ENCODE measurements at regions not wholly inside any gene's neighbourhood (a gene's known extent, or its start where the extent isn't known, plus 50 kb on each side); places are given as distances from the start of the nearest gene placed in this dataset.
A peak's percentile ranks its signal among the peaks of the same experiment; 100 is the strongest.
"Not testable (repeated sequence)": the region's sequence is repeated elsewhere in the genome, so short reads cannot be mapped to it uniquely, and the experiment has no call there.

GRCh38 chr7:51471210-51471980, 154.8 kb upstream of the COBL start:
- peak; percentile 16 for DNase-seq

- DNase-seq = no peak
Measured at GRCh38 chr7:51467384-51468017, 150.9 kb upstream of the COBL start.

GRCh38 chr7:51459809-51460208, 143.2 kb upstream of the COBL start:
- DNase-seq = no peak

- no peak for DNase-seq
Measured at GRCh38 chr7:51458693-51459092, 142.1 kb upstream of the COBL start.

- no peak for DNase-seq
Measured at GRCh38 chr7:51457079-51457478, 140.5 kb upstream of the COBL start.

- DNase-seq = no peak
Measured at GRCh38 chr7:51456431-51457060, 139.9 kb upstream of the COBL start.

GRCh38 chr7:51455948-51456347, 139.3 kb upstream of the COBL start:
- DNase-seq = no peak

GRCh38 chr7:51455513-51455912, 138.9 kb upstream of the COBL start:
- no peak for DNase-seq

- DNase-seq = no peak
Measured at GRCh38 chr7:51455086-51455485, 138.5 kb upstream of the COBL start.

- no peak for DNase-seq
Measured at GRCh38 chr7:51452694-51453093, 136.1 kb upstream of the COBL start.

- DNase-seq = no peak
Measured at GRCh38 chr7:51451751-51452476, 135.3 kb upstream of the COBL start.

- no peak for DNase-seq
Measured at GRCh38 chr7:51450541-51450940, 133.9 kb upstream of the COBL start.

- DNase-seq = no peak
Measured at GRCh38 chr7:51446785-51447184, 130.2 kb upstream of the COBL start.

- no peak for DNase-seq
Measured at GRCh38 chr7:51446356-51446755, 129.7 kb upstream of the COBL start.

GRCh38 chr7:51444936-51445335, 128.3 kb upstream of the COBL start:
- DNase-seq = no peak

- peak; percentile 71 for DNase-seq
Measured at GRCh38 chr7:51430480-51431086, 114.0 kb upstream of the COBL start.

GRCh38 chr7:51428217-51428887, 111.7 kb upstream of the COBL start:
- no peak for DNase-seq

GRCh38 chr7:51426163-51426562, 109.6 kb upstream of the COBL start:
- no peak for DNase-seq

- DNase-seq = not testable (repeated sequence)
Measured at GRCh38 chr7:51409934-51410333, 93.3 kb upstream of the COBL start.

- not testable (repeated sequence) for DNase-seq
Measured at GRCh38 chr7:51397608-51398007, 81.0 kb upstream of the COBL start.

GRCh38 chr7:51393003-51393402, 76.4 kb upstream of the COBL start:
- not testable (repeated sequence) for DNase-seq

GRCh38 chr7:51389952-51390351, 73.3 kb upstream of the COBL start:
- not testable (repeated sequence) for DNase-seq
